Erythroblast (primary cell): ENCODE measurements at regions not wholly inside any gene's neighbourhood (a gene's known extent, or its start where the extent isn't known, plus 50 kb on each side); places are given as distances from the start of the nearest gene placed in this dataset.
"Not testable (repeated sequence)": the region's sequence is repeated elsewhere in the genome, so short reads cannot be mapped to it uniquely, and the experiment has no call there.

Source experiments
- DNase-seq, 2 experiments: peaks; one replicate each; lab custom pipeline; 2025; lab: John Stamatoyannopoulos, UW
- GATA1 ChIP-seq: IDR thresholded peaks from 2 replicates; pipeline ENCODE4 v1.6.1; 2011; ENCODE audit warnings: low read depth, mild to moderate bottlenecking, control low read depth, low read length, moderate library complexity
- POLR2A ChIP-seq: IDR thresholded peaks from 2 replicates; pipeline ENCODE4 v1.6.1; 2011; ENCODE audit warnings: mild to moderate bottlenecking, low read length

DNA sequence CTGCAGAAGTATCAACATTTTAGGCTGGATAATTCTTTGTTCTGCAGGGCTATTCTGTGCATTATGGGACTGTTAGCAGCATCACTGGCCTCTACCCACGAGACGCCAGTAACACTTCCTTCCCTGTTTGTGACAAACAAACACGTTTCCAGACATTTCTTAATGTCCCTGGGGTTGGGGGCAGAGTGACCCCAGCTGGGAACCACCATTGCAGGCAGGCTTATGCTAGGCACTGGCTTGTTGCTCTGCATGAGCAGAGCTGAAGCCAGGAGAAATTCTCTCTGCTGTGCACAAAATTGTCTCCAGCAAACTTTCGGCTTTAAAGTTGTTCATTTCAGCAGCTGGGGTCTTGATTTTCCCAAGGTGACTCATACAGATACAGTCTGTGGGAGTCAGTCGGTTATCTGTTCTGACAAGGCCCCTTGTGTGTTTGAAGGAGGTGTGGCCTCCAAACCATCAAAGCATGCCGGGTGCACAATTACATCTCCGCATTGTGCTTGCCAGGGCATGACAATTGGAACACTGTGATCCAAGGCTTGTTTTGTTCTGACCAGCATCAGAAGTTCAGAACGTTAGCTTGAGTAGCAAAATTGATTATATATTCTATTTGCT lies 156.4 kb upstream of the BOD1L1 start:
- TF ChIP-seq GATA1: no peak
- DNase-seq: no peak

DNA sequence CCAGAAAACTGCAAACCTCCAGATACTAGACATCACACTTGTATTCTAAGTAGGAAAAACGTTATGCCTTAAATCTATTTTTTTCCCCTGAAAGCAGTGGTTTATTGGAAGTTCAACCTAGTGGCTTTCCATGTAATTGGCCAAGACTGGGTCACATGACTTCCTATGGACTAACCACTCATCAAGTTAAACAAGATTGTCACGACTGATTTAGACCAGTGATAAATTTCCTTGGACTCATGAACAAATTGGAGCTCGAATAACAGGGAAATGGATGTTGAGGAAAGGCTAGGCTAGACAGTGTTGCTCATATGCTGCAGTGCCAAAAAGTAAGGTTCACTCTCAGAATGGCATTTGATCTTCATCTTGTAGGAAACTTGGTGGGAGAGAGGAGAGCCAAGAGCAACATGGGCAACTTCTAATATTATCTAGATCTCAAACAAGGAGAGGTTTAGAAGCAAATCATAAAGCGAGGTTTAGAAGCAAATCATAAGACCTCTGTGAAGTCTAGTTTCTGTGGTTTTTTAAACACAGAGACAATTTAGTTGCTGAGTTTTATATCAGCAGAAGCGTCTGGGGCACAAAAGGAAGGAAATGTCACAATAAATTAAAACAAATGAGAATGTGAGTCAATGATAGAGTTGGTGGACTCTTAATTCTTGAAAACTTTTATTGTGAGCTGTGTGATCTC lies 165.6 kb upstream of the BOD1L1 start:
- DNase-seq: no peak
- TF ChIP-seq GATA1: no peak
- no peak for TF ChIP-seq POLR2A

DNA sequence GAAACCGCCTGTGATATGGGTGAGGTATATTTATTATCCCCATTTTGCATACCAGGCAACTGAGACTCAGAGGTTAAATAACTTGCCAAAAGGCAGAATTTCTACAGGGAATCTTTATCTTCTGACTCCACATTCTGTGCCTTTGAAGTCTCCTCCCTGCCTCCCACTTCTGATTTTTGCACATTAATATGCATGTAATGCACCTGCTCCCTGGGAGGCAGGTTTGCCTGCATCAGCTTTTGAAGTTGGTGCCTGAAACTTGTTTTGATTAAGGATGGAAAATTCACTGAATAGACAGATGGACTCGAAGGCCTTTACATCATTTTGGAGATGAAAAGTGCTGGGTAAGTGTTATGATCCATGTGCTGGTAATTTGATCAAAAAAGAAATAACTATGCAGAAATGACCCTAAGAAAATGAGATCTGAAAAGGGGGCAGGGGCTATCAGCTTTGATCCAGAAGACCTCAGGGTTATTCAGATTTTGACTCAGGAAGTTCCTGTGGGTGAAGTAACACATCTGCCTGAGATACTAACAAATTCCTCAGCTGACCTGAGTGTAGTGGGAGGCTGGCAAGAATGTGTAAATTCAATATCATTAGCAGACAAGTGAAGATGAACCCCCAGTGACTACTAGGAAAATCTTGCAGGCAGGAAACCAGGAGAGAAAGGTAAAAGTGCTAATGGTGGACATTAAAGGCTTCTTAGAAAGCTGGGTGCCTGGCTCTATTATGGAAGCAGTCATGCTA lies 167.5 kb upstream of the BOD1L1 start:
- no peak for DNase-seq
- TF ChIP-seq POLR2A: no peak
- TF ChIP-seq GATA1: no peak

DNA sequence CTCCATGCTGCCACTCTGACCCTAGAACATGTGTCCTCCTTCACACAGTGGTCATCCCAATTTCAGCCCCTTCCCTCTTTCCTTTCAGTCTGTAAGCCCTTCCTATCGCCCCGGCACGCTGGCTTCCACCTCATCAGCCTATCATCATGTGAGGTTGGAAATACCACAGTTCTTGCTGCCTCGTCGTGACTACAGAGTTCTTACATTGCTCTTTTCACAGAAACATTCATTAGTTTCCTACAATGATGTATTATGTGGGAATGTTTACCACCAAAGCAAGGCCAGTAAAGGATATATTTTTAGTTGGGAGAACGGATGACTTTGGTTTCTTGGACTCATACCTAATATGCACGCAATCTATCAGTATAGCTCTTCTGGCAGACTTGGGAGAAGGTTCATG lies 169.5 kb upstream of the BOD1L1 start:
- no peak for TF ChIP-seq POLR2A
- TF ChIP-seq GATA1: no peak
- DNase-seq: no peak

DNA sequence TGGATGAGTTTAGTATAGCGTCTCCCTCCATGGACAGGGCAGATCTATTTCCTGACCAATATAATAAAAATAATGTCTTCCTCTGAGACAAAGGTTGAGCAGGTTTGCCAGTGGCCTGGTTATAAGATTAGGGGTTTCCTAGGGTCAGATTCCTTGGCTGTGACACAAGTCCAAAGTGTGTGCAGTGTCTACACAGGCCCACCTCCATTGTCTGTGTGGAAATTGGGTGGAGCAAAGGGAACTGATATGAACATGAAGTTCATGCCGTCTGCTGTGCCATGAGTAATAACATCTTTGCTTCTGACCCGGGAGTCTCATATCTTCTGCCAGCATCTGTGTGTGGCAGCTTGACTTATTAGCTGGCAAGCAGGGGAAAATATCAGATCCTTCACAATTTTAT lies 187.7 kb upstream of the BOD1L1 start:
- TF ChIP-seq GATA1: no peak
- no peak for TF ChIP-seq POLR2A

DNA sequence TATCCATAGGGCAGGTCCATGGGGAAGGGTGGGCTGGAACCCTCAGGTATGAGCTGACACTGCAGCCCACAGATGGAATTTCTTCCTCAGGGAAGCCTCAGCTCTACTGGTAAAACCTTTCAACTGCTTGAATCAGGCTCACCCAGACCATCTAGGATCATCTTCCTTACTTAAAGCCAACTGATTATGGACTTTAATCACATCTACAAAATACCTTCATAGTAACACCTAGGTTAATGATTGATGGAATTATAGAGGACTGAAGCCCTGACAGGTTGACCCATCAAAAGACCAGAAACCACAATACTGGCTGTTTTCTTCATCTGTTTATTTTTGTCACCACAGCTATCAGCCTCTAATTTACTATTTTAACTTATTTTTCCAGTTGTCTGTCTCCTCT lies 188.9 kb upstream of the BOD1L1 start:
- TF ChIP-seq GATA1: no peak
- no peak for TF ChIP-seq POLR2A
- no peak for DNase-seq

More for the DNA sequence above, 187.7 kb upstream of the BOD1L1 start:
- no peak for DNase-seq

DNA sequence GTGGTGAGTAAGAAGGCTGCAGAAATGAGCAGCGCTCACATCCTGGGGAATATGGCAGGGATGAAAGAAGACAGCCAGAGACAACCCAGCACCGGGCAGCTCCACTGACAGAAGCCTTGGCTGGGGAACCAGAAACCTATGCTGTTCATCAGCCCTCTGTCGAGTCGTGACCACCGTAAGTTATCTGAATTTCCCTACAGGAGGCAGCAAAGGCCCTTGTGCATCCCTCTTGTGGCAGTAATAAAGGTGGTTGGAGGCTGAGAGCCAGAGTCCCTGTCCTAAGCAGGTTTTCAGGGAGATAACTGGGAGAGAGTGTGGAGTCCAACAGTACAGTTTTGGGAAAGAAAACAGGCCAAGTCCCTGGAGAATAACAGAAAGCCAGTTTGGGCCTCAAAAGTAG lies 194.0 kb upstream of the BOD1L1 start:
- no peak for TF ChIP-seq POLR2A
- no peak for TF ChIP-seq GATA1
- no peak for DNase-seq

DNA sequence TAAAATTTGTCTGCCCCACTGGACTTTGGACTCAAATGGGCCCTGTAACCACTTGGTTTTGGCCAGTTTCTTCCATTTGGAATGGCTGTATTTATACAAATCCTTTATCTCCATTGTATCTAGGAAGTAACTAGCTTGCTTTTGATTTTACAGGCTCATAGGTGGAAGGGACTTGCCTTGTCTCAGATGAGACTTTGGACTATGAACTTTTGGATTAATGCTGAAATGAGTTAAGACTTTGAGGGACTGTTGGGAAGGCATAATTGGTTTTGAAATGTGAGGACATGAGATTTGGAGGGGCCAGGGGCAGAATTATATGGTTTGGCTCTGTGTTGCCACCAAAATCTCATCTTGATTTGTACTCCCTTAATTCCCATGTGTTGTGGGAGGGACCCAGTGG lies 198.3 kb upstream of the BOD1L1 start:
- DNase-seq: not testable (repeated sequence)

DNA sequence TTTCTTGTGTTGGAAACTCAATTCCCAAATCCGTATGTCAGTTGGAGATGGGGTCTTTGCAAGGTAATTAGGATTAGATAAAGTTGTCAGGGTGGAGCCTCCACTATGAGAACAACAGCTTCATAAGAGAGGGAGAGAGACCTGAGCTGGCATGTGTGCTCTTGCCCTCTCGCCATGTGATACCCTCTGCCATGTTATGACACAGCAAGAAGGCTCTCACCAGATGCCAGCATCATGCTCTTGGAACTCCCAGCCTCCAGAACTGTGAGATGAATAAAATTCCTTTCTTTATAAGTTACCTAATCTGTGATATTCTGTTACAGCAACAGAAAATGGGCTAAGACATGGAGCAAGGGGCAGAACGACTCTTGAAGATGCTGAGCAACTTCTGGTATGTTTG lies 201.9 kb upstream of the BOD1L1 start:
- DNase-seq: no peak
- no peak for TF ChIP-seq GATA1
- TF ChIP-seq POLR2A: no peak

DNA sequence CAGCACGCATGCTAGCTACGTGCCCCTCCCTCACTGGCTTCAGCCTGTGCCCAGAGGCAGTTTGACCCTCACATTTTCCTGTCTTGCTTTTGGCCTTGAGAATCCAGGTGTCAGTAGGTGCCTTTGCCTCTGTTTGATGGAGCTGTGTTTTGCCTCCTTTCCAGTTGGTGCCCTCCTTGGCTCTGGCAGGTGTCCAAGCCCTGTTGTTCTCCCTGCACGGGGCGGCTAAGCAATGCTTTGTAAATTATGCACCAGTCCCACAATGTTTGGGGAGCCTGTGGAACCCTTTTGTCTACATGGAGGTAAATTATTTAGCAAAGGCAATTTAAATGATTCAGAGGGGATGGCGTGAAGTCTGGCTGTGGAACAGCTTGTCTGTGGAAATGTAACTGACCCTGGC lies 202.9 kb upstream of the BOD1L1 start:
- no peak for DNase-seq
- no peak for TF ChIP-seq POLR2A
- no peak for TF ChIP-seq GATA1

DNA sequence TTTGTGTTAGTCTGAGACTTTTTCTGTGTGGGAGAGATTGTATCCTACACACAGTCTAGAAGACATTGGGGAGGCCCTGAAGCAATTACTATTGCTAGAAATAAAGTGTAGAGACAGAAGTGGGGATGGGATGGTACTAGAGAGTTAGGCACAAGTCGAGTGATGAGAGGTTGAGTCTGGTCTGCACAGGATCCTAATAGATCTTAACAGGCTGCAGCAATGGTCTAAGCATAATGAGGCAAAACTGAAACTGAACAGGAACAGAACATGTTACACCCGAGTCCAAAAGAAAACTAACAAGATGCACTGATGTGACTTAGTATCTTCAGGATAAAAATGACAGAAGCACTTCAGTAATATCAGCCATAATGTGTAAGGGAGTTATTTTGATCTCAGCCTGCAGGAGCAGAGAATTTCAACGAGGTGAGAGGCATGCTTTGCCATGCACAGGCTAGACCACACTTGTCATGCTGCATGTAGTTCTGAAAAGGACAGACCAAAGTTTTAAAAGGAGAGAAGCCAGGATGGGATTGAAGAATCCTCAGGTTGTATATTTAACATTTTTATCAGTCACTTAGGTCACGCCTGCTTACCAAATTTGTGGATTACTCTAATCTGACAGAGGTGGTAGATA lies 205.8 kb upstream of the BOD1L1 start:
- no peak for DNase-seq
- TF ChIP-seq POLR2A (no peak), GATA1 (no peak)

DNA sequence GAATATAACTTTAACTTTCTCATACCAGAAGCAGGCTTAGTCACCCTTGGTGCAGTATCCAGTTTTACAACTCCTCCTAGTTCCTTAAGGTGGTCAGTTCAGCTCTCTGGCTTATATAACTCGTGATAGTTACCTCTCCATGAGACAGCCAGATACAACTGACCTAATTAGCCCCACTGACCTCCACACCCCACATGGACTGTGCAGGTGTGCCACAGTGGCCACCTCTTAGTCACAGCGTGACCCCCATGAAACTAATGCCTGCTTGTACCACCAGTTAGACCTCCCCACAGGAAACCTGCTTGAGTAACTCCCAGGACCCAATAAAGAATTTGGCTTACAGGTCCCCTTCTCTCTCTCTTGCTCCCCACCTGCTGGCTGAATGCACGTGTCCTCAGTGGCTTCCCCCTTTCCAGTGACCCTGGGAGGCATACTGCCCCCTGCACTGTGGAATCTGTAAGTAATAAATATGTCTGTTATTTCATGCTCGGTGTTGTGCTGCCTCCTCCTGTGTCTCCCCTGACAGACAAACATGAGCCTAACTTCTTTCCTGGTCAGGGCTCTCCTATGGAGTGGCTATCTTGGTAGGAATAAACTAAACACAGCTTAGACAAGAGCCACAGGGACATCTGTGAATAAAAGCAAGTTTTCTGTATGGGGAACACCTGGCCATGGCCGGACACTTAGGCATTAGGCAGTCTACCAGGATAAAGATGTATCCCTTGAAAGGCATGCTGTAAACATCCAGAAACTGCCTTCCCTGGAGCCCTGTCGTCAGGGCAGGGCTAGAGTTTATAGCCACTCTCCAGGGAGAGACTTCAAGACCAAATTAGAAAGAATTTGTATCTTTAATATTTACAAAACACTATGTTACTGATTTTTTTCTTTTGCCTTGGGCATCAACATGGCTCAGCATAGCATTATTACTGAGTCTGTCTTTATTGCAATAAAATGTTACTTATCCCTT lies 209.7 kb upstream of the BOD1L1 start:
- no peak for TF ChIP-seq GATA1
- no peak for TF ChIP-seq POLR2A
- no peak for DNase-seq

DNA sequence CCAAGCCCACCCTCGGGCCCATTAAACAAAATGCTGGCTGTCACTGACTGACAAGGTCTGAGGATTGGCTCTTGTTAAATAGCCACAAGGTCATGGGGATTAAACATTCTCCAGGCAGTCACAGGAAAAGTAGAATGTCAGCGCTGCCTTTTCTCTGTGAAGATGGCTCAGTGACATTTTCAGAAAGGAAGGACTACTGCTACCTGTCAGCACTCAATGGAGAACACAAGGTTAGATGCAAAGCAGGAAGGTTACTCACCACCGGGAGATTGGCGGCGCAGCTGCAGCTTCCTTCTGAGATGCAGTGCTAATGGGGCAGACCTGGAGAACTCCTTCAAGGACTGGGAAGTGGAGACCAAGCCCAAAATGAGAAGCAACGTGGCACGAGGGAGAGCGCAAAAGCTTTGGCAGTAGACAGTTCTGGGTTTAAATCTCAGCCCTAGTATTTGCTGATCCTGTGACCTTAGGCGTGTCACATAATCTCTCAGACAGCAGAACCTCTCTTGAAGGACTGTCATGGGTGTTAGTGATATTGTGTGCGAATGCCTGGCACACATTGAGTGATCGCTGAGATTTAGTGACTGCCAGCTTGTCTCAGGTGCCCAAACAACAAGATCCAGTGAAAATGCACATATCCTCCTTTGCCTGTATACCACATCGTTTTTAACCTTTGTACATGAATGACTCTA lies 213.1 kb upstream of the BOD1L1 start:
- no peak for DNase-seq
- TF ChIP-seq GATA1 (no peak), POLR2A (no peak)
